ENCODE measurements at regions not wholly inside any gene's neighbourhood (a gene's known extent, or its start where the extent isn't known, plus 50 kb on each side); places are given as distances from the start of the nearest gene placed in this dataset.
A peak's percentile ranks its signal among the peaks of the same experiment; 100 is the strongest.

DNA sequence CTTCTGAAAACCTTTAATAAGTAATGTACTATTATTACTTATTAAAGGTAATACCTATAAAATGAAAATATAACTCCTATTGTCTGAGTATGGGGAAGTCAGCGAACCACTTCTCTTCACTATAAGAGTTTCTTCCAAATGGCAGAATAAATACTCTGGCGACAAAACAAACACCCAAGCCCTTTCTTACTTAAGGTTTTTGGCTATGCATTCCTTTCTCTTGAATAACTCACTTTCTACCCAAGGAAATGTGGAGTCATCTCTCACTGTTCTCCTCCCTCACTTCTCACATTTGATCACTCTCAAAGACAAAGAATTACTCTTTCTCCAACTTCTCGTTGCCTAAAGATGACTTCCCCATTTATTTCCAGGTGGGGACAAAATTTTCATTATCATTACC is 816.8 kb upstream of the CRIM1 start:
- no peak for DNase-seq (ENCODE audit: low read depth)
- no peak overlapping the region for H3K4me3 ChIP-seq (replicated peaks; ENCODE audit: low read depth, low read length)
- TF ChIP-seq CTCF (IDR thresholded peaks at IDR 0.05; ENCODE audit: low read length, missing control alignments) = no peak

GRCh38 chr2:35530615-35531135 is 824.9 kb upstream of the CRIM1 start:
- H3K4me3 ChIP-seq (replicated peaks; ENCODE audit: low read depth, low read length) = no peak overlapping the region
- no peak for TF ChIP-seq CTCF (IDR thresholded peaks at IDR 0.05; ENCODE audit: low read length, missing control alignments)

DNA sequence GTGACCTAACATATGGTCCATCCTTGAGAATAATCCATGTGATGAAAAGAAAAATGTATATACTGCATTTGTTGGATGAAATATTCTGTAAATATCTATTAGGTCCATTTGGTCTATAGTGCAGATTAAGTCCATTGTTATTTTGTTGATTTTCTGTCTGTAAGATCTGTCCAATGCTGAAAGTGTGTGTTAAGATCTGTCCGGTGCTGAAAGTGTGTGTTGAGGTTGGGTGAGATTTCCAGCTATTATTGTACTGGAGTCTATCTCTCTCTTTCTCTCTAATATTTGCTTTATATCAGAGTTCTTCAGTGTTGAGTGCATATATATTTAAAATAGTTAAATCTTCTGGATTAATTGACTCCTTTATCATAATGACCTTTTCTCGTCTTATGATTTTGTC is 828.8 kb upstream of the CRIM1 start:
- no peak overlapping the region for H3K4me3 ChIP-seq (replicated peaks; ENCODE audit: low read depth, low read length)
- TF ChIP-seq CTCF (IDR thresholded peaks at IDR 0.05; ENCODE audit: low read length, missing control alignments) = no peak
- DNase-seq (ENCODE audit: low read depth) = peak; percentile 0

More at GRCh38 chr2:35530615-35531135, 824.9 kb upstream of the CRIM1 start:
- no peak for DNase-seq (ENCODE audit: low read depth)

DNA sequence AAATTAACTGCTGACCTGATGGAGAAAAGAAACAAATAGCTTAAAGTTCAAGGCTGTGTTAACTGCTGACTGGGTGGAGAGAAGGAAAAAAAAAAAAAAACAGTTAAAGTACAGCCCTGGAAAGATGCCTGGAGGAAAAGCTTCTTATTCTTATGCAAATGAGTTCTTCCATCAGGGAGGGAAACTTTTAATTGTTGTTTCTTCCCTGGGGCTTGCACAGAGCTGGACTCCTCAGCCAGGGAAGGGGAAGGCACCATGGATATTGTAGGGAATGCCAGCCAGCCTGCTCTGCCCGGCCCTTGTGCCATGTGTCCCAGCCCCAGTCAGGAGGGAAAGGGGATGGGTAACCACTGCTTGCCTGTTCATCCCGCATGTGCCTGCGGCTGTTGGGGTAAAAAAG is 833.1 kb upstream of the CRIM1 start:
- TF ChIP-seq CTCF (IDR thresholded peaks at IDR 0.05; ENCODE audit: low read length, missing control alignments) = no peak
- H3K4me3 ChIP-seq (replicated peaks; ENCODE audit: low read depth, low read length) = no peak overlapping the region
- no peak for DNase-seq (ENCODE audit: low read depth)

GRCh38 chr2:35510636-35511035 is 844.9 kb upstream of the CRIM1 start:
- TF ChIP-seq CTCF (IDR thresholded peaks at IDR 0.05; ENCODE audit: low read length, missing control alignments) = no peak
- peak; percentile 25 for DNase-seq (ENCODE audit: low read depth)
- H3K4me3 ChIP-seq (replicated peaks; ENCODE audit: low read depth, low read length) = no peak overlapping the region

GRCh38 chr2:35508601-35509000 is 847.0 kb upstream of the CRIM1 start:
- no peak for TF ChIP-seq CTCF (IDR thresholded peaks at IDR 0.05; ENCODE audit: low read length, missing control alignments)
- no peak overlapping the region for H3K4me3 ChIP-seq (replicated peaks; ENCODE audit: low read depth, low read length)
- DNase-seq (ENCODE audit: low read depth) = no peak

GRCh38 chr2:35504419-35504818 is 851.2 kb upstream of the CRIM1 start:
- DNase-seq (ENCODE audit: low read depth) = no peak
- no peak for TF ChIP-seq CTCF (IDR thresholded peaks at IDR 0.05; ENCODE audit: low read length, missing control alignments)
- H3K4me3 ChIP-seq (replicated peaks; ENCODE audit: low read depth, low read length) = no peak overlapping the region
